ENCODE measurements at regions not wholly inside any gene's neighbourhood (a gene's known extent, or its start where the extent isn't known, plus 50 kb on each side); places are given as distances from the start of the nearest gene placed in this dataset.

- 0% methylated on average over 3 of the region's 3 CpGs for WGBS (ENCODE audit: low lambda C conversion rate)
- Histone ChIP-seq H4K20me1 (ENCODE audit: insufficient read depth, low read length) (no peaks in the 10 kb centered on the region), H3K27me3 (ENCODE audit: control insufficient read depth in 1 of 2, insufficient read depth in 2 of 2, low read length in 2 of 2) (no peaks in the 10 kb centered on the region), H3K9me3 (ENCODE audit: low read length) (peaks cover 71% of the 10 kb centered on the region), H3K79me2 (ENCODE audit: insufficient read depth, low read length) (no peaks in the 10 kb centered on the region), H3K27ac (ENCODE audit: extremely low read length, insufficient read depth, low read length) (no peak overlapping the region), H3K4me1 (ENCODE audit: insufficient read depth, low read length) (no peaks in the 10 kb centered on the region), H3K4me3 (replicated peaks in 1 of 3; ENCODE audit: insufficient read depth in 1 of 3, low read depth in 2 of 3, low read length in 3 of 3) (no peak overlapping the region), H3K36me3 (replicated peaks in 1 of 2; ENCODE audit: control insufficient read depth in 1 of 2, insufficient read depth in 2 of 2, low read length in 2 of 2) (no peaks in the 10 kb centered on the region), H3K4me2 (ENCODE audit: low read depth, low read length) (no peak overlapping the region), H2AFZ (ENCODE audit: low read length) (no peak overlapping the region), H3K9ac (ENCODE audit: insufficient read depth, low read depth, low read length) (no peak overlapping the region)
- TF ChIP-seq ZNF781 (CRISPR knock-in tag; IDR thresholded peaks at IDR 0.05; ENCODE audit: borderline replicate concordance, not compliant biosample characterization) (no peak), ZNF367 (CRISPR knock-in tag; IDR thresholded peaks at IDR 0.05; ENCODE audit: borderline replicate concordance) (no peak), ZBTB14 (CRISPR knock-in tag; IDR thresholded peaks at IDR 0.05) (no peak), FOXP4 (CRISPR knock-in tag; IDR thresholded peaks at IDR 0.05) (no peak), STAG1 (CRISPR knock-in tag; IDR thresholded peaks at IDR 0.05) (no peak)
- ChIA-PET CTCF (ENCODE audit: low intra/inter-chr PET ratio, low total read pairs) (no interaction called here), POLR2A (no interaction called here)
- no peak for DNase-seq (ENCODE audit: low spot score)
- intact Hi-C loops (cut with micrococcal nuclease; ENCODE audit: unreplicated experiment) (no loop called here), in situ Hi-C loops (cut with HindIII; ENCODE audit: extremely low pct_ligation_motif_present, low pct_unique_long_range_greater_than_20kb) (no loop called here)
- ATAC-seq, result no peak
- no peak for FAIRE-seq
- BruUV-seq (replicated peaks), result no TSS peak
These were observed 681.2 kb upstream of the GRM7 start for GRCh38 chr3:6179761-6180160.

GRCh38 chr3:6180171-6180570 is 680.7 kb upstream of the GRM7 start:
- FAIRE-seq (no peak), DNase-seq (ENCODE audit: low spot score) (no peak), ATAC-seq (no peak)
- intact Hi-C loops (cut with micrococcal nuclease; ENCODE audit: unreplicated experiment) (no loop called here), in situ Hi-C loops (cut with HindIII; ENCODE audit: extremely low pct_ligation_motif_present, low pct_unique_long_range_greater_than_20kb) (no loop called here)
- Histone ChIP-seq H3K9me3 (ENCODE audit: low read length) (peaks cover 75% of the 10 kb centered on the region), H2AFZ (ENCODE audit: low read length) (no peak overlapping the region), H3K4me2 (ENCODE audit: low read depth, low read length) (no peak overlapping the region), H4K20me1 (ENCODE audit: insufficient read depth, low read length) (no peaks in the 10 kb centered on the region), H3K9ac (ENCODE audit: insufficient read depth, low read depth, low read length) (no peak overlapping the region), H3K4me1 (ENCODE audit: insufficient read depth, low read length) (no peaks in the 10 kb centered on the region), H3K4me3 (replicated peaks in 1 of 3; ENCODE audit: insufficient read depth in 1 of 3, low read depth in 2 of 3, low read length in 3 of 3) (no peak overlapping the region), H3K79me2 (ENCODE audit: insufficient read depth, low read length) (no peaks in the 10 kb centered on the region), H3K27ac (ENCODE audit: extremely low read length, insufficient read depth, low read length) (no peak overlapping the region), H3K27me3 (ENCODE audit: control insufficient read depth in 1 of 2, insufficient read depth in 2 of 2, low read length in 2 of 2) (no peaks in the 10 kb centered on the region), H3K36me3 (replicated peaks in 1 of 2; ENCODE audit: control insufficient read depth in 1 of 2, insufficient read depth in 2 of 2, low read length in 2 of 2) (no peaks in the 10 kb centered on the region)
- no TSS peak for BruUV-seq (replicated peaks)
- POLR2A ChIA-PET, result no interaction called here
- CTCF ChIA-PET (ENCODE audit: low intra/inter-chr PET ratio, low total read pairs), result no interaction called here
- no peak for TF ChIP-seq GATA4 (IDR thresholded peaks at IDR 0.05; ENCODE audit: borderline replicate concordance, low read depth)
- TF ChIP-seq ZNF329 (CRISPR knock-in tag; IDR thresholded peaks at IDR 0.05; ENCODE audit: low read depth), result no peak
